ENCODE measurements at regions not wholly inside any gene's neighbourhood (a gene's known extent, or its start where the extent isn't known, plus 50 kb on each side); places are given as distances from the start of the nearest gene placed in this dataset.

- no peak for TF ChIP-seq POLR2AphosphoS5 (IDR thresholded peaks at IDR 0.05; ENCODE audit: borderline replicate concordance, low read depth, low read length)
- no peak for TF ChIP-seq EZH2 (IDR thresholded peaks at IDR 0.05)
- no peak for TF ChIP-seq FOXP2 (optimal IDR thresholded peaks at IDR 0.05; ENCODE audit: control extremely low read depth, extremely low read length, insufficient read depth)
These were observed 580.5 kb upstream of the MARCKS start for GRCh38 chr6:113276601-113277000.

Data from SK-N-MC (cell line).